Nephron (organoid): ENCODE measurements at regions not wholly inside any gene's neighbourhood (a gene's known extent, or its start where the extent isn't known, plus 50 kb on each side); places are given as distances from the start of the nearest gene placed in this dataset.

ENCODE experiments used
- H3K27ac Mint-ChIP-seq, 3 experiments: 2 replicates each; pipeline ENCODE4 v1.8.0; 2020; ENCODE audit warnings: mixed read lengths in 3 of 3, mild to moderate bottlenecking in 2 of 3, moderate library complexity in 1 of 3
- H3K27me3 Mint-ChIP-seq: 2 replicates; pipeline ENCODE4 v1.8.0; 2021; ENCODE audit warnings: low read depth, mild to moderate bottlenecking, moderate library complexity, mixed read lengths
- H3K36me3 Mint-ChIP-seq: 2 replicates; pipeline ENCODE4 v1.8.0; 2020; ENCODE audit warnings: low read depth, mixed read lengths
- H3K4me1 Mint-ChIP-seq: 2 replicates; pipeline ENCODE4 v1.8.0; 2020; ENCODE audit warnings: mixed read lengths
- H3K4me3 Mint-ChIP-seq, 3 experiments: 2 replicates each; pipeline ENCODE4 v1.8.0; 2020; ENCODE audit warnings: mild to moderate bottlenecking in 3 of 3, mixed read lengths in 3 of 3, moderate library complexity in 2 of 3
- H3K9me3 Mint-ChIP-seq: 2 replicates; pipeline ENCODE4 v1.8.0; 2020; ENCODE audit warnings: mixed read lengths
- TF ChIP-seq, protein P1 (sequence below), 3 experiments: fragments of 200-600 bp; sonication (generic); IDR thresholded peaks; one replicate each; pipeline ENCODE4 v1.5.0; 2021; ENCODE audit warnings: antibody characterized with exemption in 3 of 3; ENCODE audit not compliant: unreplicated experiment in 3 of 3

DNA sequence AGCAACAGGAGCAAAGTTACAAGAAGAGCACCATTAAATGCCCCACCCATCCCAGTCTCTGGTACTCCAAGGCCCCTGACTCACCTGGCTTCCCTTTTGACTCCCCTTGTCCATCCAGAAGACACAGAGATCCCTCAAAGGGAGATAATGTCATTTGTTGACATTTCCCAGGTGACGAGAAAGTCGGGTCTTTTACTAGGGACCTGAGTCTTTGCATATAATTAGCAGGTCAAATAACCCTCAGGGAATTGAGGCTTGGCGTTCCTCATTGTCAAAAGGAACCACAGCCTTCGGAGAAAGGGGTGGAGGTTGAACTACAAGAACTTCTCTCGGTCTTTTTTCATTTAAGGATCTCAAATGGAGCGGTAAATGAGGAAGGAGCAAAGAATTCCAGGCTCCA lies 133.2 kb downstream of the PROX1 start:
- TF ChIP-seq, protein P1, sequence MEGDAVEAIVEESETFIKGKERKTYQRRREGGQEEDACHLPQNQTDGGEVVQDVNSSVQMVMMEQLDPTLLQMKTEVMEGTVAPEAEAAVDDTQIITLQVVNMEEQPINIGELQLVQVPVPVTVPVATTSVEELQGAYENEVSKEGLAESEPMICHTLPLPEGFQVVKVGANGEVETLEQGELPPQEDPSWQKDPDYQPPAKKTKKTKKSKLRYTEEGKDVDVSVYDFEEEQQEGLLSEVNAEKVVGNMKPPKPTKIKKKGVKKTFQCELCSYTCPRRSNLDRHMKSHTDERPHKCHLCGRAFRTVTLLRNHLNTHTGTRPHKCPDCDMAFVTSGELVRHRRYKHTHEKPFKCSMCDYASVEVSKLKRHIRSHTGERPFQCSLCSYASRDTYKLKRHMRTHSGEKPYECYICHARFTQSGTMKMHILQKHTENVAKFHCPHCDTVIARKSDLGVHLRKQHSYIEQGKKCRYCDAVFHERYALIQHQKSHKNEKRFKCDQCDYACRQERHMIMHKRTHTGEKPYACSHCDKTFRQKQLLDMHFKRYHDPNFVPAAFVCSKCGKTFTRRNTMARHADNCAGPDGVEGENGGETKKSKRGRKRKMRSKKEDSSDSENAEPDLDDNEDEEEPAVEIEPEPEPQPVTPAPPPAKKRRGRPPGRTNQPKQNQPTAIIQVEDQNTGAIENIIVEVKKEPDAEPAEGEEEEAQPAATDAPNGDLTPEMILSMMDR (IDR thresholded peaks at IDR 0.05; ENCODE audit: unreplicated experiment in 3 of 3) = no peak
- Mint-ChIP-seq H3K27ac (no peak overlapping the region), H3K4me3 (no peak overlapping the region), H3K9me3 (peaks cover 20% of the 10 kb centered on the region), H3K4me1 (peaks cover 16% of the 10 kb centered on the region), H3K27me3 (no peaks in the 10 kb centered on the region), H3K36me3 (peaks cover 10% of the 10 kb centered on the region)

DNA sequence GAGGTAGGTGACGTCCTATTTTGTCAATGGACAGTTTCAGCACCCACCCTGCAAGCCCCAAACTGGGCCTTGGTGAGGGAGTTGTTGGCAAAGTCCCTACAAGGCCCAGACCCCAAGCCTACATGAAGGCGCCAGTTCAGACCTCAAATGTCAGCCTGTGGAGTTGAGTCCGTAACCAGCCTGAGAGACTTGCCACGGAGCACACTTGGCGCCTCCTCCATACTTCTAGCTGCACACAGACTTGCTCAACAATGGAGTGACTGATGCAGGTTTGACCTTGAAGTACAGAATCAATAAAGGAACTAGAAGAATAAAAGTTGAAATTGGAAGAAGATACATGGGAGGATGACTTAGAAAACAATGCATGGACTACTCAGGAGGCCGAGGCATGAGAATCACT lies 134.3 kb downstream of the PROX1 start:
- Mint-ChIP-seq H3K27ac (no peak overlapping the region), H3K36me3 (peaks cover 7% of the 10 kb centered on the region), H3K27me3 (peaks cover 4% of the 10 kb centered on the region), H3K4me1 (peaks cover 16% of the 10 kb centered on the region), H3K4me3 (no peak overlapping the region), H3K9me3 (peaks cover 17% of the 10 kb centered on the region)
- TF ChIP-seq, protein P1 (IDR thresholded peaks at IDR 0.05; ENCODE audit: unreplicated experiment in 3 of 3) = no peak

DNA sequence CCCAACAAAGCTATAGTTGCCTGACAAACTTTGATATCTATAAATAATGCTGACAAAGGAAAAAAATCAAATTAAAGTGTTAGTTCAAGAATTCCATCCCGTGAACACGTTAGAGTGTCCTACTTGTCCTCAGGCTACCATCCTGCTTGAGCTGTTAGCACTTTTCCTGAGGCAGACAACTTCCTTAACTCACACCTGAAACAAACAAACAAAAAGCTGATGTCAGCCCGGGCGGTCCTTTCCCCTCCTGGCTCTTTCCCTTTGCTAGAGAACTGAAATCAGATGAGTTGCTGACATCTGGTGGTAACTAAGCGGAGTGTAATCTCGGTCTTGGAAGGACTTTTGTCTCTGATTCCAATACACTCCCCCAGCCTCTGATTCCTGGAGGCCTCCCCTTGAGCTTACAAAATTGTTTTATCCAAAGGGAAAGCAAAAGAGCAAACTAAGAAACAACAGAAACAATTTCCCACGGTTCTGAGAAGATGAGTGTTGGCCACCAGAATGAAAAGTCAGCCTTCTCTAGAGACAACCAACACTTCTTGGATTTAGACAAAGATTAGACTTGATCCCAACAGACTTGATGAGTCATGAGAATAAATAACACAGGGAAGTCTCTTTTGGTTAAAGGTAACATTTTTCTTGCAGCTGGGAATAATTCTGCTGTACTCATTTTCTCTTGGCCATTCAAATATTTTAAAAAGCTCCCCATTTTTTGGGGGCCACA lies 135.4 kb downstream of the PROX1 start:
- peaks cover 4% of the 10 kb centered on the region for H3K27me3 Mint-ChIP-seq
- H3K36me3 Mint-ChIP-seq = peaks cover 4% of the 10 kb centered on the region
- no peak overlapping the region for H3K4me3 Mint-ChIP-seq
- peak overlapping the region in 2 of 3 experiments; percentile 3 to 15 for H3K27ac Mint-ChIP-seq
- TF ChIP-seq, protein P1 (IDR thresholded peaks at IDR 0.05; ENCODE audit: unreplicated experiment in 3 of 3) = peak; percentile 64 to 84 (median 80)
- peaks cover 8% of the 10 kb centered on the region for H3K9me3 Mint-ChIP-seq
- peaks cover 16% of the 10 kb centered on the region for H3K4me1 Mint-ChIP-seq

DNA sequence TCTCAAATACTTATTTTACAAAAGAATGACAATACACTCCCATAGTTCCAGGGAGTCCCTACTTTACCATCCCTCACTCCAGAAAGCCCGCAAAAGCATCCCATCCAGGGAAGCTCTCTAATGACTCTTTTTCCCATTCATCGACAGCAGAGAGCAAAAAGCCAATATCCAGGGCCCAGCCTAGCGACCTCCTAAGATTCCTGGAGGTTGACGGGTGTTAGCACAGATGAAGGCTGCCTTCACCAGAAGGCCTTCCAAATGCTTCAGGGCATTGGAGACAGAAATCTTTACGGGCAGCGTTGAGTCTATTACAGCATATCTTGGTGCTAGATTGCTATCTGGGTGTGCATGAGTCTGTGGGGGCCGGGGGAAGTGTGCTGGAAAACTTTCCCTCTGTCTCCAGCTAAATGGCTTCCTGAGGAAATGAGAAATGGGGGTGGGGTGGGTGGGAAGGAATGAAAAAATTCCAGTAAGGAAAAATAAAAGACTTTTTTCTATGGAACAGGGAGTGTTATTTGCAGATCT lies 136.6 kb downstream of the PROX1 start:
- TF ChIP-seq, protein P1 (IDR thresholded peaks at IDR 0.05; ENCODE audit: unreplicated experiment in 3 of 3) = no peak
- H3K4me3 Mint-ChIP-seq = no peak overlapping the region
- peaks cover 3% of the 10 kb centered on the region for H3K9me3 Mint-ChIP-seq
- H3K36me3 Mint-ChIP-seq = peaks cover 3% of the 10 kb centered on the region
- peaks cover 4% of the 10 kb centered on the region for H3K27me3 Mint-ChIP-seq
- H3K4me1 Mint-ChIP-seq = peaks cover 16% of the 10 kb centered on the region
- H3K27ac Mint-ChIP-seq = peak overlapping the region in 2 of 3 experiments; percentile 3 to 5

DNA sequence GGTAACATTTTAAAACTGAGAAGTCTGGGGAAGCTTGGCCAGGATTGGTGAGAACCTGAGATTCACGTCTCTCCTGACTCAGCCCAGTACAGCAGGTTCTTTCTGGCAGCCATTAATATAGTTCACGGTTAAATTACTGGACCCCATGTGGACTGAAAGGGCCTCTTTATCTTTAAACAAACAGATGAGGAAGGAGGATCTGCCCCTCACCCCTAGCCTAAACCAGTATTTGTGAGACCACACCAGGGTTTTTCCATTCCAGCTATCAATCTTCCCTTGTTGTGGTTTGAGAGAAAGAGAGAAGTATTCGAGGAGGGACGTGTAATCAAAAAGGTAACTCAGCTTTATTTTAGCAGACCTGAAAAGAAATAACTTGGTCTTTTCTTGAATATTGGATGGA lies 137.1 kb downstream of the PROX1 start:
- Mint-ChIP-seq H3K27ac (no peak overlapping the region), H3K36me3 (no peaks in the 10 kb centered on the region), H3K27me3 (peaks cover 4% of the 10 kb centered on the region), H3K9me3 (no peaks in the 10 kb centered on the region), H3K4me1 (peaks cover 16% of the 10 kb centered on the region), H3K4me3 (no peak overlapping the region)
- TF ChIP-seq, protein P1 (IDR thresholded peaks at IDR 0.05; ENCODE audit: unreplicated experiment in 3 of 3) = no peak

DNA sequence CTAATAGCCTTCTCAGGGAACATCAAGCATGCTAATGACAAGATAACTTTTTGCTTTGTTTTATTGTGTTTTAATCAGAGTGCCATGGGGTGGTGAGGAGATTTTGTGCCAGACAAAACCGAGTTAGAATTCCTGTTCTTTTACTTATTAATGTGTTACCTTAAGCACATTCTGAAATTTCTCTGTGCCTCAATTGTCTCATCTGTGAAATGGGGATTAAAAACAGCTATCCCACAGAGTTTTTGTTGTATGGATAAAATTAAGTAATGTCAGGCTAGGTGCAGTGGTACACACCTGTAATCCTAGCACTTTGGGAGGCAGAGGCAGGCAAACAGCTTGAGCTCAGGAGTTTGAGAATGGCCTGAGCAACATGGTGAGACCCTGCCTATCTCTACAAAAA lies 138.0 kb downstream of the PROX1 start:
- TF ChIP-seq, protein P1 (IDR thresholded peaks at IDR 0.05; ENCODE audit: unreplicated experiment in 3 of 3) = no peak
- Mint-ChIP-seq H3K4me3 (no peak overlapping the region), H3K27ac (no peak overlapping the region), H3K4me1 (peaks cover 16% of the 10 kb centered on the region), H3K27me3 (peaks cover 4% of the 10 kb centered on the region), H3K36me3 (no peaks in the 10 kb centered on the region), H3K9me3 (no peaks in the 10 kb centered on the region)
